ENCODE measurements at regions not wholly inside any gene's neighbourhood (a gene's known extent, or its start where the extent isn't known, plus 50 kb on each side); places are given as distances from the start of the nearest gene placed in this dataset.

- intact Hi-C loops (cut with DNase I; ENCODE audit: low total_unique reads) = no loop called here
- Histone ChIP-seq H3K4me1 (no peaks in the 10 kb centered on the region), H3K4me3 (no peak overlapping the region), H3K9me3 (no peaks in the 10 kb centered on the region), H3K36me3 (ENCODE audit: low read depth, missing control alignments) (no peaks in the 10 kb centered on the region), H3K27me3 (no peaks in the 10 kb centered on the region), H3K27ac (no peak overlapping the region)
- no peak for DNase-seq
- 77 to 79% methylated on average over 1 of the region's 1 CpG for WGBS, 2 donors
- no peak for TF ChIP-seq POLR2A (IDR thresholded peaks at IDR 0.05)
- TF ChIP-seq CTCF (IDR thresholded peaks at IDR 0.05) = no peak
These were observed 1121.7 kb upstream of the PRMT6 start for GRCh38 chr1:105934806-105935205.

DNA sequence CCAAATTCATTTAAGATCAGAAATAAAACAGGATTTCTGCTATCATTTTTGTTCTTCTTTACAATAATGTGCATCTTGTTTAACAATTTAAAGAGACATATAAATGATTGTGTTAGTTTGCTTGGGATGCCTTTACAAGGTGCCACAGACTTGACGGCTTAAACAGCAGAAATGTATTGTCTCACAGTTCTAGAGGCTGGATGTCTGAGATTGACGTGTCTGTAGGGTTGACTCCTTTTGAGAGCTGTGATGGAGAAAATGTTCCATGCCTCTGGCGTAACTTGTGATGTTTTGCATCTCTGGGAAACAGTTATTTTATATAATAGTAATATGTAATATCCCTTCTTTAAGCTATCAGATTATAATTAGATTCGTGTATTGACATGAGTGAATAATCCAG is 1091.6 kb upstream of the PRMT6 start:
- H3K27me3 ChIP-seq = no peaks in the 10 kb centered on the region
- no peak for TF ChIP-seq CTCF (IDR thresholded peaks at IDR 0.05)
- TF ChIP-seq POLR2A (IDR thresholded peaks at IDR 0.05) = no peak
- WGBS, 2 donors = 89 to 94% methylated on average over 4 of the region's 4 CpGs

DNA sequence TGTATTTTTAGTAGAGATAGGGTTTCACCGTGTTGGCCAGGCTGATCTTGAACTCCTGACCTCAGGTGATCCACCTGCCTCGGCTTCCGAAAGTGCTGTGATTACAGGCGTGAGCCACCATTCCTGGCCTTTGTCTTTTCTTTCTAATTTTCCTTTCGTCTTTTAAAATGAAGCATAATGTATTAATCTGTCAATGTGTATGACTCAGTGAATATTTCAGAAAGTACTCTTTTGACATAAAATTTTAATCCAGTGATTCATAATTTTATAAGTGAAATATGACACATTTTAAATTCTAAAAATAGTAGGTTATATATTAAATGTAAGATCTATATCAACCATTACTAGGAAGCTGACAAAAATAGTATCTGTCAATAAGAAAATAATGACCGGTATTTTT is 1059.0 kb upstream of the PRMT6 start:
- TF ChIP-seq CTCF (IDR thresholded peaks at IDR 0.05) = no peak
- no peak for TF ChIP-seq POLR2A (IDR thresholded peaks at IDR 0.05)
- H3K9me3 ChIP-seq = no peaks in the 10 kb centered on the region
- no peaks in the 10 kb centered on the region for H3K36me3 ChIP-seq (ENCODE audit: low read depth, missing control alignments)
- no peak overlapping the region for H3K27ac ChIP-seq
- no peaks in the 10 kb centered on the region for H3K27me3 ChIP-seq
- WGBS, 2 donors = 92 to 94% methylated on average over 6 of the region's 6 CpGs
- no peaks in the 10 kb centered on the region for H3K4me1 ChIP-seq
- H3K4me3 ChIP-seq = no peak overlapping the region
- intact Hi-C loops (cut with DNase I; ENCODE audit: low total_unique reads) = no loop called here
- DNase-seq = no peak

More for the DNA sequence above, 1091.6 kb upstream of the PRMT6 start:
- no peaks in the 10 kb centered on the region for H3K9me3 ChIP-seq
- no peak for DNase-seq
- intact Hi-C loops (cut with DNase I; ENCODE audit: low total_unique reads) = no loop called here
- H3K4me1 ChIP-seq = no peaks in the 10 kb centered on the region
- no peak overlapping the region for H3K4me3 ChIP-seq
- no peaks in the 10 kb centered on the region for H3K36me3 ChIP-seq (ENCODE audit: low read depth, missing control alignments)
- H3K27ac ChIP-seq = no peak overlapping the region

DNA sequence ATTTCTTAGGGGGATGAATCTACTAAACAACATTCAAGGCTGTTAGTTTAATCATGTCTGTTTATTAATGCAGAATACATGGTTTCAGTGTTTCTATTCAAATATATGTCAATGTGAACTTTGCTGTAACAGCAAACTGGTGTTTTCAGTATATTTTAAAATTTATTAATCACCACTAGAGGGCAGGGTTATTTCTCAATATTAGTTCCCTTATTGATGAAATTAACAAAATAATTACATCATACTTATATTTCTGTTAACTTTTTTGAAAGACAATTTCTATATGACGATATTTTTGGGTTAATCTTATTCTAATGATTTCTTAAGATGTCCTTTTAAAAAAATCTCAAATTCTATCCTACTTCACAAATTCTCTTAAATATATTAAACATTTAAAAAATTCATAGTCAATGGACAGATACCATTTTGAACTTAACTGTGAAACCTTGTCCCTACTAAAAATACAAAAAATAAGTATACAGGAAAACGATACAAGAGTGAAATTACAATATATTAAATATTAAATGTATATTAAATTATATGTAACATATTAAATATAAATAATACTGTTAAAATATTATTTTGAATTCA is 1034.1 kb upstream of the PRMT6 start:
- DNase-seq = no peak
- 53 to 64% methylated on average over 2 of the region's 2 CpGs for WGBS, 2 donors
- intact Hi-C loops (cut with DNase I; ENCODE audit: low total_unique reads) = no loop called here
- no peak for TF ChIP-seq POLR2A (IDR thresholded peaks at IDR 0.05)
- peak in 1 of 3 experiments; percentile 65 for TF ChIP-seq CTCF (IDR thresholded peaks at IDR 0.05)
- H3K4me1 ChIP-seq = no peaks in the 10 kb centered on the region
- no peaks in the 10 kb centered on the region for H3K36me3 ChIP-seq (ENCODE audit: low read depth, missing control alignments)
- H3K9me3 ChIP-seq = no peaks in the 10 kb centered on the region
- H3K27me3 ChIP-seq = no peaks in the 10 kb centered on the region
- no peak overlapping the region for H3K4me3 ChIP-seq
- H3K27ac ChIP-seq = no peak overlapping the region

GRCh38 chr1:106027871-106028270 is 1028.6 kb upstream of the PRMT6 start:
- Histone ChIP-seq H3K4me1 (no peaks in the 10 kb centered on the region), H3K4me3 (no peak overlapping the region), H3K27ac (no peak overlapping the region), H3K36me3 (ENCODE audit: low read depth, missing control alignments) (no peaks in the 10 kb centered on the region), H3K27me3 (no peaks in the 10 kb centered on the region), H3K9me3 (no peaks in the 10 kb centered on the region)
- intact Hi-C loops (cut with DNase I; ENCODE audit: low total_unique reads) = no loop called here
- DNase-seq = no peak
- TF ChIP-seq CTCF (IDR thresholded peaks at IDR 0.05) (no peak), POLR2A (IDR thresholded peaks at IDR 0.05) (no peak)
- WGBS, 2 donors = 90 to 91% methylated on average over 2 of the region's 2 CpGs

Data from testis (tissue), 2 donors.